Effector CD8-positive, alpha-beta T cell (primary cell): ENCODE measurements at regions not wholly inside any gene's neighbourhood (a gene's known extent, or its start where the extent isn't known, plus 50 kb on each side); places are given as distances from the start of the nearest gene placed in this dataset.
"Not testable (repeated sequence)": the region's sequence is repeated elsewhere in the genome, so short reads cannot be mapped to it uniquely, and the experiment has no call there.

Experiments used
- DNase-seq: peaks from one replicate; lab custom pipeline; 2025; lab: John Stamatoyannopoulos, UW

DNA sequence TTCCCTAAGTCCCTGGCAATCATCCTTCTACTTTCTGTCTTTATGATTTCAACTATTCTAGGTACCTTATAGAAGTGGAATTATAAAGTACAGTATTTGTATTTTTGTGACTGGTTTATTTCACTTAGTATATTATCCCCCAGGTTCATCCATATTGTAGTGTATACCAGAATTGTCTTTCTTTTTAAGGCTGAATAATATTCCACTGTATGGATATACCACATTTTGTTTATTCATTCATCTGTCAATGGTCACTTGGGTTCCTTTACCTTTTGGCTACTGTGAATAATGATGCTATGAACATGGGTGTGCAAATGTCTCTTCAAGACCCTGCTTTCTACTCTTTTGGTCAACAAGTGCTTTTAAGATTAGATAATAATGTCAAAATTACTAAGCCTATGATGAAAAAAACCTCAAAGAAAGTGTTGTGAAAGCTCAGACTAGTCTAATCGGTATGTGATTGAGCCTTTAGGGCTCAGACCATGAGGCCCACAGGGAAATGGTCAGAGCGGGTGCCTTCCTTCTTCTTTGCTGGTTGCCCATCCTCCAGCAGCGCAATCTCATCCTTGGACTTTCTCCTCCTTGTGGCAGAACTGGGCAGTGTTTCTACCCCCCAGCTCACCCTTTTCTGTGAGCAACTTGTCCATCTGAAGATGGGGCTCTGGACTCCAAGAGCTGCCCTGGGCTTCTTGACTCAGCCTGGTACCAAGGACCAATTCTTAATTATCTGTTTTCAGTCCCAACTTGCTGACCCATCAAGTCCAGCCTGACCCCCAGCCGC lies 105.4 kb downstream of the TTC8 start:
- no peak for DNase-seq

DNA sequence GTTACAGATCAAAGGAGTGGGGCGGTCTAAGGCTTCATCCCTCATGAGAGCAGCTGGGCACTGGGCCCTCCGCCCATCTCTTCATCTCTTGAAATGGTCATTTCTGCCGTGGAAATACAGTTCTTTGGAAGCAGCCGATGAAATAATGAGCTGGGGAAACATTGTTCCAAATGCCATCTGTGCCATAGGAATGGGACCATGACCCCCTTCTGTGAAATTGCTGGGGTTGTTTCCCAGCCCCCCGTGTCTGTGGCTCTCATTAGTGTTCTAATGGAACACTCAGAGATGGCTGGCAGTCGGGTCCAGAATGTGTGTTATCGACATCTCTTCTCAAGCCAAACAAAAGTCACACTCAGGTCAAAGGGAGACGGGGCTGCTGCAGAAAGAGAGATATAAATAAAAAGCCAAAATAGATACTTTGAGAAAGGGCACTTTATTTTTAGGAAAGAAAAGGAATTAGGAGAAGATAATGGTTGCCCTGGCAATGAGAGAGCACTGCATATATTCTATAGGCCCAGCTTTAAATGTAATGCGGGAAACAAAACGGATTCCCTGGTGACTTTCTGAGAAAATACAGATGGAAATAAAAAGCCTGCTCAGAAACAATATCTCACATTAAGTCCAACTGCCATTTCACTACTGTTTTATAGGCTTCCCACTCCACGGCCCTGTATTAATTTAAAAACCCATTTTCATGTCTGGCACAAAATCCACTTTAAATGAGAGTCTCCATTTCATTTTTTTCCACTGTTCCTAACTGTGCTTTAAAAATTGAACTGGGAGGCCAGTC lies 107.1 kb downstream of the TTC8 start:
- DNase-seq, result no peak

DNA sequence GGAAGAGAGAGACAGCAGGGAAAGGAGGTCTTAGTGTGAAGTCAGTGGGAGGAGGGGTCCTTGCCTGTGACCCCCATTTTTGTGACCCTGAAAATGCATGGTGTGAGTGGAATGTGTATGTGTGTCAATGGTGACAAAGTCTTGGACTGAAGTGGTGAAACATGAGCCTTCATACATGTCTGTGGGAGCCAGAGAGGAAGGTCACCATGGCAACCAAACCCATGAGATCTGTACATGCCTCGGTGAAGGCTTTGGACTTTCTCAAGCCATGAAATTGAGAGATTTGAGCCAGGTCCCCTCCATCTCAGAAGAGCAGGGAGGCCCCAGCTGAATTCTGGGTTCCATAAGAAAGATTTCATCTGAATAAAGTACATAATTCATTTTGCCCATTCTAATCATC lies 108.7 kb downstream of the TTC8 start:
- no peak for DNase-seq

DNA sequence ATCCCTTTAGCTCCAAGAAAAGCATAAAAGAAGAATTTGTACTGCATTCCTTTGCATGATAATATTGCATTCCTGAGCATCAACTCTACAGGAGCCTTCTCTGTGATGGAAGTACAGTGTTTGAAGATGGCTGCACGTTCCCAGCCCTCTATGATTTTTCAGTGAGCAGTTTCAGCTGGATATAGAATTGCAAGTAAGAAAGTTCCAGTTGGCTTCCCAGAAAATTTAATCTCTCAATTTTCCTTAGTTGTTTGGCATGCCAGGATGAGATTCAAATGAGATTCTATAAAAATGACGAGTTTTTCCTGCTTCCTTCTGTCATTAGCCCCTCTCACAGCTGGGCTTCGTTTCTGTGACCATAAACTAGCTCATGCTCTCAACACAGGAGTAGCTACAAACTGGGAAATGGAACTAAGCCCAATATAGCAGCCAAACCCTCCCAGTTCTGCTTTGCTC lies 109.9 kb downstream of the TTC8 start:
- no peak for DNase-seq

DNA sequence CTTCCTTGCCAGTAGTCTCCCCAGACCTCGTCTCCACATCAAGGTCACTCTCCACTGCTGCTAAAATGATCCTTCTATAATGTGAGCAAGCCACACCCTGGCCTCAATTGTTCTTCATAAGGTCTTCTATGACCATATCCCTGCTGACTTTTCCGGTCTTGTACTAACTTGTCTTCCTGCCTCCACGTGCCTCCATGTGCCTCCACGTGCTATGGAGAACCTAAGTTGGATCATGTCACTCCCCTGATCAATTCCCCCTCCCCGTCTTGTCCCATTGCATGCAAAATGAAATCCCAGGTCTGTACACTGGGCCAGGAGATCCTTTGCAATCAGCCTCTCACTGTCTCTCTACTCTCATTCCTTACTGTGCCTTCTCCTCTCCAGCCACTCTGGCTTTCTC lies 110.6 kb downstream of the TTC8 start:
- no peak for DNase-seq

DNA sequence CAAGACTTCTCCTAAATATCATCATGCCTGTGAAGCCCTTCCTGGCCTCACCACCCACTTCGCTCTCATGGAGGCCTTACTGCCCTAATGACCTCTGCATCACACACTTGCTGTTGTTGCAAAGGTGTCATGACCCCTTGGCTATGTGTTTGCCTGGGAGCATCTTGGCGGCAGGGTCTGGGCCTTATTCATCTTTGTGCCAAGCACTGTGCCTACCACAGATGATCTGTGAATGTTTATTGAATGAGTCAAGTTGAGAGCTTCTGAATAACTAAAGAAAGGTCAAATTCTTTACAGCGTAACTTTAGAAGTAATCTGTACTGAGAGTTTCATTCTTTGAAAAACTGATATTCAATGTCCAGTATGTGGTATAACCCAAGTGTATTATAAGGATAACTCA lies 113.3 kb downstream of the TTC8 start:
- DNase-seq, result no peak

DNA sequence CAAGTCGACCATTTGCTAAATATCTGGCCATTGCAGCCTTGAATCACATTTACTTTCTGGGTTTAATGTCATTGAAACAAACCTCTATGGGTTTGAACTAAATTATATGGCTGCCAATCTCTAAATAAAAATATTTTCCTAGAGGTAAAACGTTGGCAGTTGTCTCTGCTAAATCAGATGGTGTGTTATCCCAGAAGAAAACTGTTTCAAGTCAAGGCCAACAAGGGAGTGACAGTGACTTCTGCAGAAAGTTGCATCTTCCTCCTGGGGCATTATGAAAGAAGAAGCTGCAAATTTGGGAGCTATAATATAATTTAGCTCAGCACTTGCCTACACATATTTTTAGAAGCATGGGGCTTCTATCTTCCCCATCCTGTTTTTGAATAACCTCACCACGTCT lies 116.2 kb downstream of the TTC8 start:
- no peak for DNase-seq

DNA sequence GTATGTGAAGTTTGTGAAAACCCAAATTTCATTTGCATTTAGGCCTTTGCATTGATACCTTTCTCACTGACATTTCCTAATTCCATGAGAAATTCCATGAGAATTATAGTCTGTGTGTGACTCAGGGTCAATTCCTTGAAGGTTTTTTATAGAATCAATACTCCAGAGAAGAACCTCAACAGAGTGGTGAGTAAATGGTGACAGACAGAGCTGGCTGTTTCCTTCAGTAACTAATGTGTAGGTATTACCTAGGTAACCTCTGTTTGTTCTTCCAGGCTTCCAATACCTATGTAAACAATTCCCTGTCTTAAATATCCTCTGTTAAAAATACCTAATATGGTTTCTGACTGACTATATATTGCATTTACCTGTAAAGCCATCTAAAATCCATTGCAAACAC lies 117.0 kb downstream of the TTC8 start:
- no peak for DNase-seq

DNA sequence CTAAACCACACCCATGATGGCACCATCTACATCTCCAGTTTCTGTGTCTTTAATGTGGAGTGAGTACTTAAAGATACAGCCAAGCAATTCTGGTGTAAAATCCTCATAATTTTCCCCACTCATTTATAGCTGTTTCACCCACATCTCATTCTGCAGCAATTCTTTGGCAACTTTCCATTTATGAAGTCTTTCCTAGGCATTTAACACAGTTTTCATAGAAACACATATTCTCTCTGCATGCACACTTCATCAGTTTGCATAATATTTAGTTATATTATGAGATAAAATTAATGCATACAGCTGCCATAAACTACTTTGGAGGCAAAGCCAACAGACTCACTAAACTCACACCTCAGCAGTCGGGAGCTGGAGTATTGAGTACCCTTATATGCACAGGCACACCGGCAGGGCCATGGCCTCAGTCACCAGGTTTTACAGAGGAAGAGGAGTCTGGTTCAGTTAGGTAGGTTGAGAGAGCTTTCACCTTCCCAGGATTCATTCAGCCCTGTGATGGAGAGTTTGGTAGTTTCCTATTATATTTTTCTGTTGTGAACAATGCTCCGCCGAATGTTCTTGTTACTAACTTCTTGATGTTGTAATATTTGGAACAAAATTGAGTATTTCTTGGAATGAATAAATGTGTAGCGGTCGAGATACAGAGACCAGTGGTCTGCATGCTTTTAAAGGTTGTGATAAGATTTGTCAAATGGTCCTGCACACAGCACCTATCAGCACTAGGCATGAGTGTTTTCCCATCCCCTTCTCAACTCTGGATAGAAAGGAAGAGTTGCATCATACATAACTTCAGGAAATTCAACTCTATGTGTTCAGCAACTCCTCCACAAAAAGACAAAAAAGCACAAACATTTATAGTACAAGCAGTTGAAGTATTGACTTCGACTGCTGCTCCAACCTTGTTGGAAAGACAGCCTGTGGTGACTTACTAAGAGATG lies 123.5 kb downstream of the TTC8 start:
- no peak for DNase-seq

DNA sequence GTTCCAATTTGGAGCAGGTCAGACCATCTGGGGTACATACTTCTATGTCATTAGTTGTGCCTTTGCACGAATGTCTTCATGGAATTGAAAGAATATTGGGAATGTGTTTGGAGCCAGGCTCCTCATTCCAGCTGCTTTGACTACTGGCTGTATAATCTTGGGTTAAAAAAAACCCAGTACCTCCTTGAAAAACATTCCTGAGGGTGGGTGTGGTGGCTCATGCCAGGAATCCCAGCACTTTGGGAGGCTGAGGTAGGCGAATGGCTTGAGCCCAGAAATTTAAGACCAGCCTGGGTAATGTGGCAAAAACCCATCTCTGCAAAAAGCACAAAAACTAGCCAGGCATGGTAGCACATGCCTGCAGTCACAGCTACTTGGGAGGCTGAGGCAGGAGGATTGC lies 125.6 kb downstream of the TTC8 start:
- DNase-seq, result no peak

DNA sequence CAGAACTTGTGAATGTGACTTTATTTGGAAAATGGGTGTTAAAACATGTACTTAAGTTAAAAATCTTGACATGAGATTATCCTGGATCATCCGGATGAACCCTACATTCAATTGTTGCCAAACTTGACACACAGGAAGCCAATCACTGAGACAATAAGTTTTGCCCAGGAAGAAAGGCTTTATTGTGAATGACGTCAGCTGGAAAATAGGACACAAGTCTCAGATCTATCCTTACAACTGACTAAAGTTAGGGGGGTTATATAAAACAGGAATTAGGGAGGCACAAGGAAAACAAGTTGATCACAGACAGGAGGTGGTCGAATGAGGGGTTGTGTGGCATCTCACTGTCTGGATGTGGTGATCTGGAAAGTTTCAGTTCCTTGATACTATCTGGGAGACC lies 126.9 kb downstream of the TTC8 start:
- no peak for DNase-seq

DNA sequence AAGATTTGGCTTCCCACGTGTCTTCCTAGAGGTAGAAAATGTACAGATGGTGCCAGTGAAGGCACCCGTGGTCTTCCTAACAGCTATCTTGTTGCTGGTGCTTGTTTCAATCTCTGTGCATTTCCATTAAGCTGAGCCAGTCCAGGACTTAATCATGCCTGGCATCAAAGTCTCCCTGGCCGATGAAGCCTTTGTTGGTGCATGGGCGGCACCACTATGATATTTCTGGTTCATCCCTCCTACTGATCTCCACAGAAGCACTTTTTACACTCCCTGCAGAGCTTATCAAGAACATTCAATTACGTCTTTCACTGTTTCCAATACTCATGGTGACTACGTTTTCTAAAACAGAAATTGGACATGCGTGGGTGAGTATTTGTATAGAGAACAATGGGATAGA lies 128.4 kb downstream of the TTC8 start:
- DNase-seq, result no peak

DNA sequence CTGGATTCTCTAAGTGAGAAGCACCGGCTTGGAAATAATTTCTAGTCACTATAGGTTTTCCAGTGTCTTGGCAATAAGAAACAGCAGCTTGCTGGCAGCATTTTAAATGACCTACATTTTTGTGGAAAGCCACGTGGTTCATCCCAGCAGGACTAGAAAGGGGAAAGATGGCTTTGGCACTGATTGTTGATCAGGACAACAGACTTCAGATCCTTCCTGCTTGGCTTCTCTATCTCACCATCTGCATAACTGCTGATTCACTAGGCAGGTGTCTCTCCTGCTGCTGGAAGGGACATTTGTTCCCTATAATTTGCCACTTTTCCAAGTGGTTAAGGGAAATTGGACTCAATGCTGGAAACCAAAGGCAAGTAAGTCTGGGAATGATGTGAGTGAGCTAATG lies 131.0 kb downstream of the TTC8 start:
- DNase-seq, result no peak

DNA sequence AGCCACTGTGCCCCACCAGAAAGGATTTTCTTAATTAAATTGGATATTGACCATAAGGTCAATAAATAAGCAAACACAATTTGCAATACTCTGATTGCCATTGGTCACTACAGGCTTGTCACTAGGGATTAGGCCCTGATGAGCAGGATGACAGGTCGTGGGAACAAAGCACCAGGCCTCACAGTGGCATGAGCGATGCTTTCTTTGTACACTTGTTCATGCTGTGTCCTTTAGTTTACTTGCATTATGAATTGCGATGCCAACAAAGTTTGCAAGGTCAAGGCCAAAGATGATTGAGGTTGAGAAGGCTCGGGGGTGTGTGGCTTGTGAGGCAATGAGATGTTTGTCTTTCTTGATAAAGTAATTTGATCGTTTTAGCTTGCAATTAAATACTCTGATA lies 136.0 kb downstream of the TTC8 start:
- DNase-seq, result no peak

DNA sequence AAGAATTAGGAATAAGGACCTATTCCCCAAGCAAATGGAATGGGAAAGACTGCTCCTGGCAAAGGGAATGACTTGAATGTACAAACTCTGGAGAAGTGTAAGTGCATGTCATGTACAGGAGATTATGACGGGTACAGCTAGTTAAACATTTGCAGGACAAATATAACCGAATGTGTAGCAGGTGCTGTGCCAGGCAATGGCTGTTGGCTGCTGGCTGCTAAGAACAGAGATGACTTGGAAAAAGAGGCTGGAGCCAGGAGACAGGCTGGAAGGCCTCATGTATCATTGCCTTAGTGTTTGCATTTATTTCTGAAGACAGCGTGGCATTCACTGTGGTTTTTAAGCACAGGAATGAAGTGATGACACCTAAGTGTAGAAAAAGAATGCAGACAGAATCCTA lies 136.8 kb downstream of the TTC8 start:
- no peak for DNase-seq

DNA sequence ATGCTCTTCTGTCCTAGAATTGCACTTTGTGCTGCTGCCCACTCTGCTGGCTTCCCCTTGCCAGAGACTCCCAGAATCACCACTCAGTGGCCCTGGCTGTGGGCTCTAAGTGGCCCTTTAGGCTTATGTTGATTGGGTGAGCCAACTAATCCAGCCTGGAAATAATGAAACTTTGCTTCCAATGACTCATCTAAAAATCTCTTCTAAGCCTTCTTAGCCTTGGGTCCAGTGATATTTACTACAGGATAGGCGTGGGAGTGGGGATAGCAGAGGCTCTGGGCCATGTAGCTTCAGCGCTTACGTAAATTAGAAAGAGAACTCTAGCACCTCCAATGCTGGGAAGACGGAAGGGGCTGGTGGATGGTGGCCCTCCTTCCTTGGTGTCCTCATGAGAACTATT lies 137.9 kb downstream of the TTC8 start:
- no peak for DNase-seq

DNA sequence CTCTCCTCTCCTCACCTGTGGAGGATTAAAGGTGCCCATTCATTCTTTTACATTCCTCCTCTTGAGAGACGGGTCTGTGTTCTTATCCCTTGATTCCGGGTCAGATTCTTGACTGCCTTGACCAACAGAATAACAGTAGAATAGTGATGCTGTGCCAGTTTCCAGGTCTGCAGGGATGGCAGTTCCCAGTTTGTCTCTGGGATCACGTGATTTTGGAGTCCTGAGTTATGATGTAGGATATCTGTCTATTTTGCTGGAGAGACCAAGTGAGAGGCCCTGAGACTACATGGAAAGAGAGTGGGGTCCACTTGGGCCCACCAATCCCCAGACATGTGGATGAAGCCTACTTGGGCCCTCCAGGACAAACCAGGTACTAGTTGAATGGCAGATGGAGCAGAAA lies 142.8 kb downstream of the TTC8 start:
- no peak for DNase-seq

DNA sequence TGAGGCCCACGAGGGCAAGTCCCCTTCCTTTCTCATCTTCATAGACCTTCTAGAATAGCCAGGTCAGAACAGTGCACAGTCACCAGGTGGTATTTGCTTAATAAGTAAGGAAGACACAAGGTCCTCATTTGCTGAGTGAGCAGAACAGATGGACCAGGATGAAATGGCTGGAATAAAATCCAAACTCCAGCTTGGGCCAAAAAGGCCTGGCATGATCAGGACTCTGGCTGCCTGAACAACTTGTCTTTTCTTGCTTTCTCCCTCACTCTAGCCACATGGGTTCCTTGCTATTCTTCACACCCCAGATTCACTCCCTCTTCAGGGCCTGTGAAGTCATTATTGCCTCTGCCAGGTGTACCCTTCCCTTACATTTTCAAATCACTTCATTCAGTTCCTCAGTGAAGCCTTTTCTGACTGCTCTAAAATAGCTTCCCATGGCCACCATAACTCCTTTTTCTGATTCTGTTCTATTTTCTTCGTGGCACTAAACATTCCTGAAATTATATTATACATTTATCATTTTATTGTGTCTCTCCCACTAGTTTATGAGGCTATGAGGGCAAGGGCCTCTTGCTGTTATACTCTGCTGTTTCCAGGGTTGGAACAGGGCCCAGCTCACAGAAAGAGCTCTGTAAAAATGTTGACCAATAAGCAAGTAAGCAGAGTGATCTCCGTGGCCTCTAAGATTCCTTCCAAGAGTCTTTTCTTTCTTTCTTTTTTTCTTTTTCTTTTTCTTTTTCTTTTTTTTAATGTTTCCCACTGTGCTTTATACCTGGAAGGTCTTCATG lies 150.8 kb downstream of the TTC8 start:
- DNase-seq, result no peak

DNA sequence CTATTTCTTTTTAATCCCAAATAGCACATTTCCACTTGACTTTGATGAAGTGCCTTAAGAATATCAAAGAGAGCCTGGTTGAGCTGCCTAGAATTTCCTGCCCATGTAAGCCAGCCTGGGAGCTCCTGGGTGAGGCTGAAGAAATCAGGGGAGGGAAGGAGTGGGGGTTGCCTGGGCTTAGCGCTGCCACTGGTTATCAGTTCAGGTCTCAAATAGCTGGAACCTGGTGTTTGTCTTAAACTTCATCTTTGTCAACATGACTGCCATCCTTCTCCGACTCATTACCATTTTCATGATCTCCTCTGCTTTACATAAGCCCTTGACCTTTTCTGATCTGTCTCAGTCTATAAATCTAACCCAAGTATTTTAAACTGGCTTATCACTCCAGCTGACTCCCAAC lies 151.5 kb downstream of the TTC8 start:
- DNase-seq, result no peak

DNA sequence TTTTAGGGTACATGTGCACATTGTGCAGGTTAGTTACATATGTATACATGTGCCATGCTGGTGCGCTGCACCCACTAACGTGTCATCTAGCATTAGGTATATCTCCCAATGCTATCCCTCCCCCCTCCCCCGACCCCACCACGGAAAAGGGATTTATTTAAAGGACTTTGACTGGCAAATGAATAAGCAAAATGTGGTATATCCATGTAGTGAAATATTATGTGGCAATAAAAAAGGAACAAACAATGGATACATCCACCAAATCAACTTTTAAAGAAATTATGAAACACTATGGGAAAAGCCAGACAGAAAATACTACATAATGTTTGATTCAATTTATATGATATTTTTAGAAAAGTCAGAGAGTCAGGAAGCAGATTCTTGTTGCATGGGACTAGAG lies 156.5 kb downstream of the TTC8 start:
- DNase-seq, result not testable (repeated sequence)

DNA sequence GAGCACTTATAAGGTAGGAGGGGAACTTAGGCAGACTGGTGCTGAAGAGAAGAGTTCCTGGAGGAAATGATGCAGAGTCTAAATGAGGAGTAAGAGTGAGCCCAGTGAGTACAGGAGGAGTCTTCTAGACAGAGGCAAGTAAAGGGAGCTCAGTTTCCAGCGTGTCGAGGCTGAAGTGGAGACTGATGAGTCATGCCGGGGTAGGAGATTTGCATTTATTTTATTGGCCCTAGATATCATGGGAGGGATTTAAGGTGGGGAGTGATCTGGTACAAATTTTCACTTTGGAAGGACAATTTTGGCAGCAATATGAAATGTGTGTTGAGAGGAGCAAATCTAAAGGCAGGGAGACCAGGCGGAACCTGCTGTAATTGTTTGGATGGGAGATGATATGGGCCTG lies 157.5 kb downstream of the TTC8 start:
- no peak for DNase-seq

DNA sequence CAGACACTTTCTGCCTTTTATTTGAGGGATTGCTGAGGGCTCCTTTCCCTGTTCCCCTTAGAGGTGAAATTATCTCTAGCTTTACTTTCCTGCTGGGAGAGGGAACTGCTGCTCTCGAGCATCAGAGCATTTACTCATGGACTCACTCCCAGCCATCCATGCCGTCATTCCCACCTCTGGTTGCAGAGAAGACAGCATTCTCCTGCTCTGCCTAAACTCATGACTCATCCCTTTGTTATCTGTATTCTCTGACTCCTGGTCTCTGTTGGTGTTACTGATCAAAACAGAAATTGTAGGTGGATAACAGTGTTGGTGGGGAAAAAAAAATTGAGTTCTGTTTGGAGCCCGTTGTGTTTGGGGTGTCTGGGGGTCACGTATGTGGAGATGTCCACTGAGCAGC lies 159.3 kb downstream of the TTC8 start:
- no peak for DNase-seq
